Nephron progenitor cell (in vitro differentiated cells): ENCODE measurements at regions not wholly inside any gene's neighbourhood (a gene's known extent, or its start where the extent isn't known, plus 50 kb on each side); places are given as distances from the start of the nearest gene placed in this dataset.
"Not testable (repeated sequence)": the region's sequence is repeated elsewhere in the genome, so short reads cannot be mapped to it uniquely, and the experiment has no call there.

Source experiments
- DNase-seq: peaks from one replicate; pipeline ENCODE4 v3.0.0; 2021
- H3K27ac Mint-ChIP-seq: 2 replicates; pipeline ENCODE4 v1.8.0; 2021; ENCODE audit warnings: mild to moderate bottlenecking, moderate library complexity, mixed read lengths
- H3K27me3 Mint-ChIP-seq: 2 replicates; pipeline ENCODE4 v1.8.0; 2021; ENCODE audit warnings: mild to moderate bottlenecking, low read depth, mixed read lengths; ENCODE audit not compliant: poor library complexity
- H3K36me3 Mint-ChIP-seq: 2 replicates; pipeline ENCODE4 v1.8.0; 2021; ENCODE audit warnings: low read depth, mixed read lengths
- H3K4me1 Mint-ChIP-seq: 2 replicates; pipeline ENCODE4 v1.8.0; 2021; ENCODE audit warnings: mixed read lengths
- H3K4me3 Mint-ChIP-seq: 2 replicates; pipeline ENCODE4 v1.8.0; 2021; ENCODE audit warnings: mild to moderate bottlenecking, moderate library complexity, mixed read lengths
- H3K9me3 Mint-ChIP-seq: 2 replicates; pipeline ENCODE4 v1.8.0; 2021; ENCODE audit warnings: mild to moderate bottlenecking, moderate library complexity, mixed read lengths
- CTCF ChIP-seq: fragments of 200-600 bp; sonication (generic); IDR thresholded peaks from 2 replicates; pipeline ENCODE4 v1.5.0; 2021; ENCODE audit warnings: antibody characterized with exemption

GRCh38 chr9:25808554-25808953 lies 130.3 kb upstream of the TUSC1 start:
- Mint-ChIP-seq H3K27ac (no peak overlapping the region), H3K4me3 (no peak overlapping the region), H3K9me3 (peaks cover 5% of the 10 kb centered on the region), H3K27me3 (no peaks in the 10 kb centered on the region), H3K36me3 (no peaks in the 10 kb centered on the region), H3K4me1 (peaks cover 10% of the 10 kb centered on the region)
- DNase-seq = no peak
- TF ChIP-seq CTCF = no peak

- no peak overlapping the region for H3K27ac Mint-ChIP-seq
- peaks cover 3% of the 10 kb centered on the region for H3K9me3 Mint-ChIP-seq
- no peak for TF ChIP-seq CTCF
- H3K4me3 Mint-ChIP-seq = no peak overlapping the region
- no peaks in the 10 kb centered on the region for H3K36me3 Mint-ChIP-seq
- no peak for DNase-seq
- peaks cover 10% of the 10 kb centered on the region for H3K4me1 Mint-ChIP-seq
- no peaks in the 10 kb centered on the region for H3K27me3 Mint-ChIP-seq
These were observed 126.6 kb upstream of the TUSC1 start for GRCh38 chr9:25804856-25805255.

- H3K36me3 Mint-ChIP-seq, H3K4me3 Mint-ChIP-seq, H3K4me1 Mint-ChIP-seq, H3K27me3 Mint-ChIP-seq, H3K27ac Mint-ChIP-seq, DNase-seq: not testable (repeated sequence)
- H3K9me3 Mint-ChIP-seq = peaks cover 22% of the 10 kb centered on the region
These were observed 123.7 kb upstream of the TUSC1 start for GRCh38 chr9:25801989-25802388.

- Mint-ChIP-seq H3K27ac (no peak overlapping the region), H3K9me3 (no peaks in the 10 kb centered on the region), H3K4me1 (no peaks in the 10 kb centered on the region), H3K27me3 (peaks cover 3% of the 10 kb centered on the region), H3K36me3 (no peaks in the 10 kb centered on the region), H3K4me3 (no peak overlapping the region)
- TF ChIP-seq CTCF = no peak
- DNase-seq = no peak
These were observed 95.6 kb upstream of the TUSC1 start for GRCh38 chr9:25773805-25774204.

GRCh38 chr9:25755951-25756350 lies 77.7 kb upstream of the TUSC1 start:
- H3K9me3 Mint-ChIP-seq = no peaks in the 10 kb centered on the region
- no peak for TF ChIP-seq CTCF
- H3K27me3 Mint-ChIP-seq = peaks cover 3% of the 10 kb centered on the region
- H3K36me3 Mint-ChIP-seq = no peaks in the 10 kb centered on the region
- H3K4me3 Mint-ChIP-seq = no peak overlapping the region
- no peaks in the 10 kb centered on the region for H3K4me1 Mint-ChIP-seq
- DNase-seq = no peak
- H3K27ac Mint-ChIP-seq = no peak overlapping the region

GRCh38 chr9:25752398-25752797 lies 74.2 kb upstream of the TUSC1 start:
- H3K27me3 Mint-ChIP-seq = no peaks in the 10 kb centered on the region
- no peak for DNase-seq
- no peak for TF ChIP-seq CTCF
- H3K36me3 Mint-ChIP-seq = no peaks in the 10 kb centered on the region
- H3K27ac Mint-ChIP-seq = no peak overlapping the region
- H3K4me1 Mint-ChIP-seq = no peaks in the 10 kb centered on the region
- H3K4me3 Mint-ChIP-seq = no peak overlapping the region
- no peaks in the 10 kb centered on the region for H3K9me3 Mint-ChIP-seq
